Suprapubic skin (tissue), 4 donors: ENCODE measurements at regions not wholly inside any gene's neighbourhood (a gene's known extent, or its start where the extent isn't known, plus 50 kb on each side); places are given as distances from the start of the nearest gene placed in this dataset.

Experiments
- DNase-seq, 2 donors: peaks; one replicate each; pipeline ENCODE4 v3.0.0-alpha.2; 2019; ENCODE audit warnings: low spot score in 2 of 2
- H3K27ac ChIP-seq: fragments of 200-600 bp; sonication (generic); one replicate; pipeline ENCODE4 v1.5.1; 2019
- H3K27me3 ChIP-seq: fragments of 200-600 bp; sonication (generic); one replicate; pipeline ENCODE4 v1.5.1; 2019
- H3K36me3 ChIP-seq: fragments of 200-600 bp; sonication (generic); one replicate; pipeline ENCODE4 v1.5.1; 2019
- H3K4me1 ChIP-seq: fragments of 200-600 bp; sonication (generic); one replicate; pipeline ENCODE4 v1.5.1; 2019
- H3K4me3 ChIP-seq: fragments of 200-600 bp; sonication (generic); one replicate; pipeline ENCODE4 v1.5.1; 2019; ENCODE audit warnings: mild to moderate bottlenecking
- H3K9me3 ChIP-seq: fragments of 200-600 bp; sonication (generic); one replicate; pipeline ENCODE4 v1.5.1; 2019
- CTCF ChIP-seq, 2 donors: fragments of 200-600 bp in 1 of 2; fragments of 450-650 bp in 1 of 2; sonication (generic) in 1 of 2; IDR thresholded peaks; one replicate each; pipeline ENCODE4 v1.5.1; 2016 to 2019; ENCODE audit warnings: antibody characterized with exemption in 2 of 2, mild to moderate bottlenecking in 1 of 2, moderate library complexity in 1 of 2
- EP300 ChIP-seq: sonication (generic); formaldehyde crosslinking; IDR thresholded peaks from one replicate; pipeline ENCODE4 v1.6.1; 2017; ENCODE audit warnings: antibody characterized with exemption
- POLR2A ChIP-seq, 2 donors: fragments of 450-650 bp; IDR thresholded peaks; one replicate each; pipeline ENCODE4 v1.6.1; 2017; ENCODE audit warnings: antibody characterized with exemption in 2 of 2, mild to moderate bottlenecking in 2 of 2, moderate library complexity in 2 of 2
- POLR2AphosphoS5 ChIP-seq, 3 donors: sonication (generic); formaldehyde crosslinking; IDR thresholded peaks; one replicate each; pipeline ENCODE4 v1.6.1; 2017; ENCODE audit warnings: antibody characterized with exemption in 3 of 3
- WGBS: methylation state at CpG from one replicate; pipeline ENCODE4 v1.1.5; 2018; 5-methylcytosine and 5-hydroxymethylcytosine counted together

- no peak overlapping the region for H3K4me3 ChIP-seq
- WGBS, result 89% methylated on average over 4 of the region's 4 CpGs
- H3K27ac ChIP-seq, result no peak overlapping the region
- no peaks in the 10 kb centered on the region for H3K27me3 ChIP-seq
- DNase-seq, result no peak
- no peaks in the 10 kb centered on the region for H3K36me3 ChIP-seq
- peaks cover 3% of the 10 kb centered on the region for H3K4me1 ChIP-seq
- no peak for TF ChIP-seq POLR2A (IDR thresholded peaks at IDR 0.05)
- TF ChIP-seq CTCF (IDR thresholded peaks at IDR 0.05), result no peak
- no peak for TF ChIP-seq EP300
- no peak for TF ChIP-seq POLR2AphosphoS5 (IDR thresholded peaks at IDR 0.05)
- H3K9me3 ChIP-seq, result no peaks in the 10 kb centered on the region
Observed at GRCh38 chr12:88388566-88389540, 191.4 kb downstream of the KITLG start.

GRCh38 chr12:88390811-88391210, 189.5 kb downstream of the KITLG start:
- H3K36me3 ChIP-seq, result no peaks in the 10 kb centered on the region
- WGBS, result 85% methylated on average over 3 of the region's 3 CpGs
- no peak for TF ChIP-seq EP300
- TF ChIP-seq POLR2A (IDR thresholded peaks at IDR 0.05), result no peak
- TF ChIP-seq POLR2AphosphoS5 (IDR thresholded peaks at IDR 0.05), result no peak
- no peak for TF ChIP-seq CTCF (IDR thresholded peaks at IDR 0.05)

GRCh38 chr12:88391556-88391955, 188.7 kb downstream of the KITLG start:
- no peak for DNase-seq
- Histone ChIP-seq H3K36me3 (no peaks in the 10 kb centered on the region), H3K4me3 (no peak overlapping the region), H3K4me1 (peaks cover 3% of the 10 kb centered on the region), H3K9me3 (no peaks in the 10 kb centered on the region), H3K27ac (no peak overlapping the region), H3K27me3 (no peaks in the 10 kb centered on the region)
- 7% methylated on average over 1 of the region's 1 CpG for WGBS
- TF ChIP-seq POLR2AphosphoS5 (IDR thresholded peaks at IDR 0.05), result no peak
- no peak for TF ChIP-seq EP300
- no peak for TF ChIP-seq POLR2A (IDR thresholded peaks at IDR 0.05)
- no peak for TF ChIP-seq CTCF (IDR thresholded peaks at IDR 0.05)

More at GRCh38 chr12:88390811-88391210, 189.5 kb downstream of the KITLG start:
- Histone ChIP-seq H3K27ac (no peak overlapping the region), H3K9me3 (no peaks in the 10 kb centered on the region), H3K4me3 (no peak overlapping the region), H3K27me3 (no peaks in the 10 kb centered on the region), H3K4me1 (peaks cover 3% of the 10 kb centered on the region)
- DNase-seq, result no peak

GRCh38 chr12:88393017-88393767, 187.1 kb downstream of the KITLG start:
- no peak overlapping the region for H3K27ac ChIP-seq

More at GRCh38 chr12:88393017-88393767, 187.1 kb downstream of the KITLG start:
- H3K4me3 ChIP-seq, result no peak overlapping the region
- H3K27me3 ChIP-seq, result no peaks in the 10 kb centered on the region
- TF ChIP-seq EP300 (no peak), CTCF (IDR thresholded peaks at IDR 0.05) (no peak), POLR2AphosphoS5 (IDR thresholded peaks at IDR 0.05) (no peak), POLR2A (IDR thresholded peaks at IDR 0.05) (no peak)
- H3K9me3 ChIP-seq, result no peaks in the 10 kb centered on the region
- WGBS, result 67% methylated on average over 2 of the region's 2 CpGs
- H3K36me3 ChIP-seq, result no peaks in the 10 kb centered on the region
- DNase-seq, result no peak
- peaks cover 3% of the 10 kb centered on the region for H3K4me1 ChIP-seq
